ENCODE measurements at regions not wholly inside any gene's neighbourhood (a gene's known extent, or its start where the extent isn't known, plus 50 kb on each side); places are given as distances from the start of the nearest gene placed in this dataset.

DNA sequence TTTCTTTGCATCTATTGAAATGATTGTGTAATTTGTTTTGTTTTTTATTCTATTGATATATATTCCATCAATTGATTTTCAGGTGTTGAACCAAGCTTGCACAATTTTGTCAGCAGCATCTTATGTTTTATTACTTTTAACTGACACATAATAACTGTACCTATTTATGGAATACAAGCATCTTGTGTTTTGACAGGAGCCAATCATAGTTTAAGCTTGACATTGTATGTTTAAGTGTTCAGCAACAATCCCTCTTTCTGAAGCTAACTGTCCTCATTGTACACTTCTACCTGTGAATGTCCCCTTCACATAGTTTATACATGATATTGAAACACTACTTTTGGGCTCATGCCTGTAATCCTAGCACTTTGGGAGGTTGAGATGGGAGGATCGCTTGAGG, 1017.6 kb upstream of the GYPC start:
- 93 to 96% methylated on average over 1 of the region's 1 CpG for WGBS, 2 donors
- intact Hi-C loops (cut with DNase I) = no loop called here
- Histone ChIP-seq H3K36me3 (no peaks in the 10 kb centered on the region), H3K4me1 (no peaks in the 10 kb centered on the region), H3K27ac (no peak overlapping the region), H3K27me3 (no peaks in the 10 kb centered on the region), H3K4me3 (no peak overlapping the region), H3K9me3 (peaks cover 0 to 5% (median 0%) of the 10 kb centered on the region in 11 donors)
- TF ChIP-seq CTCF (IDR thresholded peaks at IDR 0.05) = no peak
- DNase-seq (no peak), ATAC-seq (no peak)

DNA sequence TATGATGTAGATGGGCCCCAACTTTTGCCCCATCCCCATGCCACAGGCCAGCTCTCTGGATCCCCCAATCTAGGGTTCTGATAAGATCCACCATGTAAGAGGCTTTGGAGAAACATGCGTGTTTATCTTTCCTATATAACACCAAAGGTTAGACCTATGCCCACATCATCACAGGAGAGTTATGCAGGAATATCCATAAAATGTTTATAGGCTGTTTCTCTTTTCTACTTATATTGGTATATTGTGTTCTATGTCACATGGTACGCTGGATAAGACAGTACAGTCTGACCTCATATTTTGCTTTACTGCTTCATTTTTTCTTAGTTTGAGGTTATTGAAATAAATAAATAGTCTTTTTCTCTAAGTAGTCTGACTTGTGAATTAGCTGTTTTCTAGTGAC, 1013.9 kb upstream of the GYPC start:
- Histone ChIP-seq H3K36me3 (no peaks in the 10 kb centered on the region), H3K9me3 (no peaks in the 10 kb centered on the region), H3K4me1 (no peaks in the 10 kb centered on the region), H3K27ac (no peak overlapping the region), H3K4me3 (no peak overlapping the region), H3K27me3 (no peaks in the 10 kb centered on the region)
- intact Hi-C loops (cut with DNase I) = no loop called here
- DNase-seq (no peak), ATAC-seq (no peak)
- TF ChIP-seq CTCF (IDR thresholded peaks at IDR 0.05) = no peak
- 80 to 88% methylated on average over 2 of the region's 2 CpGs for WGBS, 2 donors

GRCh38 chr2:125643128-125643527, 1012.8 kb upstream of the GYPC start:
- Histone ChIP-seq H3K27me3 (no peaks in the 10 kb centered on the region), H3K4me1 (no peaks in the 10 kb centered on the region), H3K9me3 (no peaks in the 10 kb centered on the region), H3K36me3 (no peaks in the 10 kb centered on the region), H3K27ac (no peak overlapping the region), H3K4me3 (no peak overlapping the region)
- DNase-seq (no peak), ATAC-seq (no peak)
- no peak for TF ChIP-seq CTCF (IDR thresholded peaks at IDR 0.05)
- intact Hi-C loops (cut with DNase I) = no loop called here
- 70 to 72% methylated on average over 2 of the region's 2 CpGs for WGBS, 2 donors

DNA sequence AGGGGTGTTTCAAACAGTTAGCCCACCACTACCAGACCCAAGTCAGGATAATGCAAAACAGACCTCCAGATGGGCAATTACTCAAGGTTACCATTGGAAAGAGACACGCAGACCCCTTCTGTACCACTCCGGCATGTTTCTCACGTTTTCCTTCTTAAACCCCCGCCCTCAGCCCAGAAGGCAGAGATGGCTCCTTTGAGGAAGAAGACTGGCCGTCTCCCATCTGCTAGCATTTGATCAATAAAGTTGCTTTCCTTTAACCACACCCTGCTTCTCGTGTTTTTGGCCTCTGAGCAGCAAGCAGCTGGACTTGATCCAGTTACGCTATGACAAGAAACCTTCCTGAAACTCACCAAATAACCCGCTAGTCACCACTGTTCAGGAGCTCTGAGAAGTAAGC, 1012.4 kb upstream of the GYPC start:
- Histone ChIP-seq H3K9me3 (no peaks in the 10 kb centered on the region), H3K27ac (no peak overlapping the region), H3K36me3 (no peaks in the 10 kb centered on the region), H3K4me1 (no peaks in the 10 kb centered on the region), H3K27me3 (no peaks in the 10 kb centered on the region), H3K4me3 (no peak overlapping the region)
- intact Hi-C loops (cut with DNase I) = no loop called here
- TF ChIP-seq CTCF (IDR thresholded peaks at IDR 0.05) = no peak
- DNase-seq (no peak), ATAC-seq (no peak)
- 58% methylated on average over 8 of the region's 8 CpGs for WGBS, 2 donors

DNA sequence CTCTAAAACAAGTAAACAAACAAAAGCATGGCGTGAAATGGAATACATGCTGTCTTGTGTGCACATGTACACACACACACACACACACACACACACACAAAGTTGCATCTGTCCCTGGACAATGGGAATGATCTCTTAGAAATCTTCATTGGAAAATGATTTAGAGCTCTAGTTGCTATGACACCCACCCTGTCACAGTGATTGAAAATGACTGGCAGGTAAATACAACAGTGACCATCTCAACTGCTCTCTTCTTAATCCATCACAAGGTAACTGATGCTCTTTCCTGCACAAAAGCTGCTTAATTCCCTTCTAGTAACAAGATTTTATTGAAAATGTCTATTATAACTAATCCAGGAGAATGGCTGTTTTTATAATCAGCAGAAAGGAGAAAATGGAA, 1011.7 kb upstream of the GYPC start:
- intact Hi-C loops (cut with DNase I) = no loop called here
- WGBS, 2 donors = 90 to 91% methylated on average over 1 of the region's 1 CpG
- Histone ChIP-seq H3K9me3 (no peaks in the 10 kb centered on the region), H3K27ac (no peak overlapping the region), H3K36me3 (no peaks in the 10 kb centered on the region), H3K4me3 (no peak overlapping the region), H3K27me3 (no peaks in the 10 kb centered on the region), H3K4me1 (no peaks in the 10 kb centered on the region)
- DNase-seq (no peak), ATAC-seq (no peak)
- TF ChIP-seq CTCF (IDR thresholded peaks at IDR 0.05) = no peak
